WTC11 (cell line): ENCODE measurements at regions not wholly inside any gene's neighbourhood (a gene's known extent, or its start where the extent isn't known, plus 50 kb on each side); places are given as distances from the start of the nearest gene placed in this dataset.

Experiments used
- CTCF ChIP-seq: fragments of 200-600 bp; IDR thresholded peaks from 2 replicates; pipeline ENCODE4 v1.8.0; 2022; ENCODE audit warnings: antibody characterized with exemption
- E2F1 ChIP-seq: sonication (generic); formaldehyde crosslinking; IDR thresholded peaks from 2 replicates; pipeline ENCODE4 v1.8.0; 2022; ENCODE audit warnings: mild to moderate bottlenecking, missing genetic modification reagents
- RORB ChIP-seq: fragments of 250-450 bp; sonication (Bioruptor Pico); IDR thresholded peaks from 2 replicates; pipeline ENCODE4 v1.9.0; 2021; ENCODE audit warnings: mild to moderate bottlenecking
- STAT6 ChIP-seq: sonication (generic); formaldehyde crosslinking; conservative IDR thresholded peaks from 2 replicates; pipeline ENCODE4 v1.8.1; 2023; ENCODE audit warnings: mild to moderate bottlenecking, low read depth, missing genetic modification reagents, moderate library complexity
- USF2 ChIP-seq: sonication (generic); formaldehyde crosslinking; IDR thresholded peaks from 2 replicates; pipeline ENCODE4 v1.8.1; 2023; ENCODE audit warnings: mild to moderate bottlenecking, missing genetic modification reagents, moderate library complexity

GRCh38 chr4:181830404-181831035 lies 412.7 kb upstream of the TENM3 start:
- TF ChIP-seq CTCF = no peak
- TF ChIP-seq USF2 (CRISPR knock-in tag) = no peak
- TF ChIP-seq STAT6 (CRISPR knock-in tag) = no peak
- TF ChIP-seq E2F1 (CRISPR knock-in tag) = no peak
- no peak for TF ChIP-seq RORB (CRISPR knock-in tag)
